Caco-2 (cell line): ENCODE measurements at regions not wholly inside any gene's neighbourhood (a gene's known extent, or its start where the extent isn't known, plus 50 kb on each side); places are given as distances from the start of the nearest gene placed in this dataset.

ENCODE experiments used
- BruUV-seq: library from RNA; stranded (reverse); fragments of 400-500 nt; replicated peaks from 2 replicates; lab custom pipeline; 2021; lab: Mats Ljungman, UMichigan
- CTCF ChIA-PET: fragments of 300-600 bp; sonication (Branson Sonifier 250); formaldehyde crosslinking; loops from one replicate; lab custom pipeline; 2022; ENCODE audit warnings: antibody characterized with exemption; lab: Charles Lee
- POLR2A ChIA-PET: fragments of 300-600 bp; sonication (Branson Sonifier 250); formaldehyde crosslinking; loops from one replicate; lab custom pipeline; 2022; ENCODE audit warnings: antibody characterized with exemption; lab: Charles Lee
- DNase-seq, 2 experiments: peaks; one replicate each; pipeline versions ENCODE4 v3.0.0 to v3.0.0-alpha.2; 2020 to 2022
- H3K27me3 ChIP-seq: replicated peaks from 2 replicates; pipeline ENCODE4 v1.6.0; 2011; ENCODE audit warnings: low read length; ENCODE audit not compliant: control insufficient read depth, insufficient read depth
- H3K36me3 ChIP-seq: 2 replicates; pipeline ENCODE4 v1.5.1; 2011; ENCODE audit warnings: low read length; ENCODE audit not compliant: control insufficient read depth, insufficient read depth
- H3K4me1 ChIP-seq: fragments of 250-450 bp; sonication (Bioruptor Pico); 2 replicates; pipeline ENCODE4 v1.5.1; 2020; ENCODE audit warnings: mild to moderate bottlenecking
- H3K4me3 ChIP-seq: 2 replicates; pipeline ENCODE4 v1.5.1; 2011; ENCODE audit warnings: low read depth, mild to moderate bottlenecking, control low read depth, low read length
- H3K9me3 ChIP-seq: fragments of 250-450 bp; sonication (Bioruptor Pico); 2 replicates; pipeline ENCODE4 v1.5.1; 2020; ENCODE audit warnings: mild to moderate bottlenecking, moderate library complexity
- H3K27ac Mint-ChIP-seq: one replicate; pipeline ENCODE4 v1.8.0; 2022; ENCODE audit warnings: mixed read lengths; ENCODE audit not compliant: unreplicated experiment
- H3K27me3 Mint-ChIP-seq: one replicate; pipeline ENCODE4 v1.8.0; 2022; ENCODE audit warnings: mixed read lengths; ENCODE audit not compliant: insufficient read depth, unreplicated experiment
- H3K36me3 Mint-ChIP-seq: one replicate; pipeline ENCODE4 v1.8.0; 2022; ENCODE audit warnings: mild to moderate bottlenecking, mixed read lengths; ENCODE audit not compliant: insufficient read depth, unreplicated experiment
- H3K4me1 Mint-ChIP-seq: one replicate; pipeline ENCODE4 v1.8.0; 2022; ENCODE audit warnings: low read depth, mixed read lengths; ENCODE audit not compliant: unreplicated experiment
- H3K4me3 Mint-ChIP-seq: one replicate; pipeline ENCODE4 v1.8.0; 2022; ENCODE audit warnings: mild to moderate bottlenecking, moderate library complexity, mixed read lengths; ENCODE audit not compliant: unreplicated experiment
- H3K9me3 Mint-ChIP-seq: one replicate; pipeline ENCODE4 v1.8.0; 2022; ENCODE audit warnings: mixed read lengths; ENCODE audit not compliant: unreplicated experiment
- CTCF ChIP-seq, 2 experiments: fragments of 200-600 bp in 1 of 2; IDR thresholded peaks; 1 replicate in 1 of 2; 2 replicates in 1 of 2; pipeline versions ENCODE4 v1.5.1 to v1.8.0; 2011 to 2022; ENCODE audit warnings: antibody characterized with exemption in 1 of 2, control low read depth in 1 of 2, inconsistent platforms in 1 of 2, low read depth in 1 of 2, low read length in 1 of 2, mild to moderate bottlenecking in 1 of 2, moderate library complexity in 1 of 2; ENCODE audit not compliant: insufficient read depth in 1 of 2, severe bottlenecking in 1 of 2, unreplicated experiment in 1 of 2
- intact Hi-C: fragments of 100-400 bp; cut with micrococcal nuclease; formaldehyde crosslinking; loops from one replicate; pipeline ENCODE4 v1.10.0; 2022; ENCODE audit not compliant: unreplicated experiment

GRCh38 chr5:30505014-30505886, 688.2 kb upstream of the CDH6 start:
- H3K36me3 ChIP-seq: no peaks in the 10 kb centered on the region
- no peak for DNase-seq
- H3K27me3 ChIP-seq: no peaks in the 10 kb centered on the region
- BruUV-seq: no TSS peak
- H3K9me3 ChIP-seq: no peaks in the 10 kb centered on the region
- CTCF ChIA-PET: no interaction called here
- Mint-ChIP-seq H3K27ac (no peak overlapping the region), H3K4me1 (peaks cover 18% of the 10 kb centered on the region), H3K27me3 (no peaks in the 10 kb centered on the region), H3K4me3 (no peak overlapping the region), H3K36me3 (no peaks in the 10 kb centered on the region), H3K9me3 (no peaks in the 10 kb centered on the region)
- TF ChIP-seq CTCF (IDR thresholded peaks at IDR 0.05; ENCODE audit: insufficient read depth in 1 of 2, low read depth in 1 of 2, low read length in 1 of 2, severe bottlenecking in 1 of 2, unreplicated experiment in 1 of 2): no peak
- POLR2A ChIA-PET: no interaction called here
- intact Hi-C loops: no loop called here
- H3K4me3 ChIP-seq: no peak overlapping the region
- peaks cover 19% of the 10 kb centered on the region; the same call in 1 of the 2 replicates for H3K4me1 ChIP-seq

GRCh38 chr5:30502277-30502676, 691.2 kb upstream of the CDH6 start:
- peaks cover 19% of the 10 kb centered on the region; the same call in 1 of the 2 replicates for H3K4me1 ChIP-seq
- no peak overlapping the region for H3K27ac Mint-ChIP-seq
- DNase-seq: no peak
- H3K9me3 Mint-ChIP-seq: peaks cover 9% of the 10 kb centered on the region
- H3K4me3 Mint-ChIP-seq: no peak overlapping the region
- BruUV-seq: no TSS peak
- peaks cover 12% of the 10 kb centered on the region for H3K4me1 Mint-ChIP-seq
- H3K9me3 ChIP-seq: no peaks in the 10 kb centered on the region
- no peaks in the 10 kb centered on the region for H3K36me3 Mint-ChIP-seq
- no peaks in the 10 kb centered on the region for H3K27me3 ChIP-seq
- H3K36me3 ChIP-seq: no peaks in the 10 kb centered on the region
- TF ChIP-seq CTCF (IDR thresholded peaks at IDR 0.05; ENCODE audit: insufficient read depth in 1 of 2, low read depth in 1 of 2, low read length in 1 of 2, severe bottlenecking in 1 of 2, unreplicated experiment in 1 of 2): no peak
- no peak overlapping the region for H3K4me3 ChIP-seq
- H3K27me3 Mint-ChIP-seq: no peaks in the 10 kb centered on the region
- POLR2A ChIA-PET: no interaction called here
- CTCF ChIA-PET: no interaction called here
- intact Hi-C loops: no loop called here

- Mint-ChIP-seq H3K36me3 (no peaks in the 10 kb centered on the region), H3K4me3 (no peak overlapping the region), H3K9me3 (peaks cover 9% of the 10 kb centered on the region), H3K27me3 (no peaks in the 10 kb centered on the region), H3K4me1 (peaks cover 12% of the 10 kb centered on the region), H3K27ac (no peak overlapping the region)
- ChIA-PET CTCF (no interaction called here), POLR2A (no interaction called here)
- Histone ChIP-seq H3K4me3 (no peak overlapping the region), H3K9me3 (no peaks in the 10 kb centered on the region), H3K27me3 (no peaks in the 10 kb centered on the region), H3K4me1 (peaks cover 18% of the 10 kb centered on the region; the same call in 1 of the 2 replicates), H3K36me3 (no peaks in the 10 kb centered on the region)
- no peak for DNase-seq
- no peak for TF ChIP-seq CTCF (IDR thresholded peaks at IDR 0.05; ENCODE audit: insufficient read depth in 1 of 2, low read depth in 1 of 2, low read length in 1 of 2, severe bottlenecking in 1 of 2, unreplicated experiment in 1 of 2)
- intact Hi-C loops: no loop called here
- BruUV-seq: no TSS peak
These were observed 692.4 kb upstream of the CDH6 start for GRCh38 chr5:30501065-30501464.
